VCaP (cell line): ENCODE measurements at regions not wholly inside any gene's neighbourhood (a gene's known extent, or its start where the extent isn't known, plus 50 kb on each side); places are given as distances from the start of the nearest gene placed in this dataset.

Experiments
- H3K27ac ChIP-seq: fragments of 450-650 bp; 2 replicates; pipeline ENCODE4 v1.5.1; 2017
- TF ChIP-seq, protein P1 (sequence below): fragments of 450-650 bp; conservative IDR thresholded peaks from 2 replicates; pipeline ENCODE4 v1.5.1; 2017; ENCODE audit warnings: mild to moderate bottlenecking, moderate library complexity

DNA sequence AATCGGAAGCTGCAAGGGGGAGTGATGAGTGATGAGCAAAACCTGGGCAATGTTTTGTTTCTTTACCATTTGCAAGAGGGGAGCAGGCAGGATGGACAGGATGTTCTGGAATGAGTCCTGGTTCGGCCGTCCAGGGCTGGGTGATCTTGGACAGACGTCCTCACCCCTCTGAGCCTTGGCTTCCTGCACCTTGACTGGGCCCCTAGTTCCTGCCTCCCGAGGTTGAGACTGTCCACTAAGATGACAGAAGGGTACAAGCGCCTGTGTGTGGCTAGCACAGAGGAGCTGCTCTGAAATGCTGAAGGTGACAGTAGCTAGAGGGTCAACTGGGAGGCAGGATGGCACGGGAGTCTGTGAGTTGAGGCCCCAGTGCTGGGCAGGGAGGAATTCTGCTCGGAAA is 306.2 kb downstream of the MN1 start:
- H3K27ac ChIP-seq = no peak overlapping the region
- TF ChIP-seq, protein P1, sequence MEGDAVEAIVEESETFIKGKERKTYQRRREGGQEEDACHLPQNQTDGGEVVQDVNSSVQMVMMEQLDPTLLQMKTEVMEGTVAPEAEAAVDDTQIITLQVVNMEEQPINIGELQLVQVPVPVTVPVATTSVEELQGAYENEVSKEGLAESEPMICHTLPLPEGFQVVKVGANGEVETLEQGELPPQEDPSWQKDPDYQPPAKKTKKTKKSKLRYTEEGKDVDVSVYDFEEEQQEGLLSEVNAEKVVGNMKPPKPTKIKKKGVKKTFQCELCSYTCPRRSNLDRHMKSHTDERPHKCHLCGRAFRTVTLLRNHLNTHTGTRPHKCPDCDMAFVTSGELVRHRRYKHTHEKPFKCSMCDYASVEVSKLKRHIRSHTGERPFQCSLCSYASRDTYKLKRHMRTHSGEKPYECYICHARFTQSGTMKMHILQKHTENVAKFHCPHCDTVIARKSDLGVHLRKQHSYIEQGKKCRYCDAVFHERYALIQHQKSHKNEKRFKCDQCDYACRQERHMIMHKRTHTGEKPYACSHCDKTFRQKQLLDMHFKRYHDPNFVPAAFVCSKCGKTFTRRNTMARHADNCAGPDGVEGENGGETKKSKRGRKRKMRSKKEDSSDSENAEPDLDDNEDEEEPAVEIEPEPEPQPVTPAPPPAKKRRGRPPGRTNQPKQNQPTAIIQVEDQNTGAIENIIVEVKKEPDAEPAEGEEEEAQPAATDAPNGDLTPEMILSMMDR = no peak

DNA sequence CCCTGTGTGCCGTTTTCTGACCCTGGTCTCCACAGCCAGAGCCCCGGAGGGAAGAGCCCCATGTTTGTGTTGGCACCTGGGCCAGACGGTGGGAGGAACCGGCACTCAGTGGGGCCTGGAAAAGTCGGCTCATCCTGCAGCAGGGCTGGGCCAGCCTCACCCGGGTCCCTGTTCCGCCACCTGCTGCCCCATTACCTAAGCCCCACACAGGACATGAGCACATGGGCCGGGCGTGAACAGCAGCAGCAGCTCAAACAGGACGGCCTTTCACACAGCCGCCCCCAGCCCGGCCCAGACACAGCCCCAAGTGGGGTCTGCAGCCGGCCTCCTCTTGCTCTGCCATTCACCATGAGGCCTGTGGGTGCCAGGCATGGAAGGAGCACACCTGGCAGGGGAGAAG is 302.4 kb downstream of the MN1 start:
- no peak overlapping the region for H3K27ac ChIP-seq
- TF ChIP-seq, protein P1 = no peak

DNA sequence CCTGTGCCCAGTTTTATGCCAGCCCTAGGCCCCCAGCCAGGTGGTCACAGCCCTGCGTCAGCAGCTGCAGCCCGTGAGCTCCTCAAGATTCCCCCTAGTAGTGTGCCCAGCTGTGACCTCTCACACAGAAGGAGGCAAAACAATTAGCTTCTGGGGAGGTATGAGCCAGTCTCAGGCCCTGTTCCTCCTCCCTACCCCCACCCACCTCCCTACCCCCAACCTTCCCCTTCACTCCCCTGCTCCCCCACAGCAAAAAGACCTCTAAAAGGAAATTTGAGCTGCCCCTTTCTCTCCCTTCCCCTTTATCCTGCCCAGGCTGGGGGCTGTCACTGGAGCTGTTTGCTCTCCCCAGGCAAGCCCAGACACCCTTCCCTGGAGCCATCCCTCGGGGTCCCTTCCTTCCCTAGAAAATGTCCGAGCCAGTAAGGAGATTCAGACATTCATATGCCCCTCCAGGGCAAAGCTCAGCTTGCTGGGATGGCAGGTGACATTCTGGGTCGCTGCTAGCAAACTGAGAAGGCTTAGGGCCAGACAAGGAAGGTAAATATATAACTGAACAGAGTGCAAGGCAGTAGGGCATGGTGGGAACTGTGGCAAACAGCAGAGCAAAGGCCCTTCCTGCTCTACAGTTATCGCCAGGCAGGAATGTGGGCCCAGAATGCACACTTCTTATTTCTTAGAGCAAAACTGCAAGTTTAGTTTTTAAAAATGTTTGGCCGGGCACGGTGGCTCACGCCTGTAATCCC is 300.2 kb downstream of the MN1 start:
- TF ChIP-seq, protein P1 = no peak

DNA sequence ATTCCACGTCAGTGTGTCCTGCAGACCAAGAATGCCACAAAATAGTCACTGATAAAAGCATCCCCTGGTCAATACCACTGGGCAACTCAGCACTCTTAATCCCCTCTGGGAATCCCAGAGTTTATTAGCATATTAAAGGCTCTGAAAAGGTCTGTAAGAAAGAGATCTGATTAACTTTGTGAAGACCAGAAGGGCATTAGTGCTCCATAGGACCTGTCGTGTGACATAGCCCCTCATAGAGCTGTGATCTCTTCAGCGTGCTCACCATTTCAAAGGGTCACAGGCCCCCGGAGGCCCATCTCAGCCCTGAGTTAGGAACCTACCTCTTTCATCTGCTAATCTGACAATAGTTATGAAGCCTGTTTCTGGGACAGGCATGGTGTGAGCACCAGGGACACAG is 299.2 kb downstream of the MN1 start:
- TF ChIP-seq, protein P1 = no peak

More for the DNA sequence above, 300.2 kb downstream of the MN1 start:
- no peak overlapping the region for H3K27ac ChIP-seq

DNA sequence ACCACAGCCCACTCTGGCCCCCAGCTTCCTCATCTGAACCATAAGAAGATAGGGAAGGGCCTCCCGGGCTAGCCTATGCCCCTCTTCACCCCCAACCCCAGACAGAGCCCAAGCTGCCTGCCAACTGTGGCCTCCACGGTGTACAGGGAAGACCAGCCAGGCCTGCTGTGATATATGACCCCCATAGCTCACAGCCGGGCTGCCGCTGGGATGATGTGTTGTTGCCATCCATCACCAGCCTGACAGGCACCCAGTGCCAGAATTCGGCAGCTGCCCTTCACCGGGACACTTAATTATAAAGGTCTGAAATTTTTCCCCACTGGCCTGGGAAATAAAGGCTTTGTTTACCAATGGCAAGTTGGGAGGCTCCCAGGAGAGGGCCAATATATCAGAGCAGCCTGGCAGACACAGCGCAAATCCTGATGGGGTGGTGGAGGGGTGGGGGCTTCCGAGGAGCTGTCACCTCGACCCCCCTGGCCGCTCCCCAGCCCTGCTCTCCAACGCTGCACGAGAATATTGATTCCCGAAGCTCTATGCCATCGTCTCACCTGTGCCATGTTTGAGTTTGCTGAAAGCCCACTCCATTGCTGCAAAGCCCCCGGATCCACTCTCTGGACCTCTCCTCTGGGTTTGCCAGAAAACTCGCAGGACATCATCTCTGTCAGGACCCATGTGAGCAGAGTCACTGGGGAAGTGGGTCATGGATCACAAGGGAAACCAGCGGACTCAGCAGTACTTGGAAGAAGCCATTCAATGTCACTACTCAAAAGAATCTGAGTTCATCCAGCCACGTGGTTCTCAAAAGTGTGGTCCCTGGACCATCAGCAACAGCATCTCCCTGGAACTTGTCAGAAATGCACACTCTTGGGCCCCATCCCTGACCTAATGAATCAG is 296.9 kb downstream of the MN1 start:
- TF ChIP-seq, protein P1 = no peak
- no peak overlapping the region for H3K27ac ChIP-seq

More for the DNA sequence above, 299.2 kb downstream of the MN1 start:
- H3K27ac ChIP-seq = no peak overlapping the region

DNA sequence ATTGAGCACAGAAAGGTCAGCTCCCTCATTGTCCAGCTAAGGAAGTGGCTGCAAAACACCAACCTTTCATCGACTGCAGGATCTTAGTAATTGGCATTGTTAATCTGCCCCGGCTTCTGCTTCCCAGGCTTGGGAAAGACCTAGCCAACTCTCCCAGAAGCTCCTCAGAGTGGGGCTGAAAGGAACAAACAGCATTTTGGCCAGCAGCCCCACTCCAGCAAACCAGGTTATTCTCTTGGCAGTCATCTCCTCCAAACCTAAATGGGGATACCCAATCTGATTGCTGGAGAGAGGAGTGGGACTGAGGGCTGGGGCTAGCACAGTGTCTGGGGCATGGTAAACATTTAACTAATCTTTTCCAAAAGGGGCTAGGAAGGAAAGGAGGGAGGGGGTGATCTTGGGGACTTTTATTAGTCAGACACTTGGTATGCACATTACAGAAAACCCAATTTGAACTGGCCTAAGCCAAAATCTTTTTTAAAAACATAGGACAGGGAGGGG is 294.4 kb downstream of the MN1 start:
- TF ChIP-seq, protein P1 = no peak
- H3K27ac ChIP-seq = no peak overlapping the region

DNA sequence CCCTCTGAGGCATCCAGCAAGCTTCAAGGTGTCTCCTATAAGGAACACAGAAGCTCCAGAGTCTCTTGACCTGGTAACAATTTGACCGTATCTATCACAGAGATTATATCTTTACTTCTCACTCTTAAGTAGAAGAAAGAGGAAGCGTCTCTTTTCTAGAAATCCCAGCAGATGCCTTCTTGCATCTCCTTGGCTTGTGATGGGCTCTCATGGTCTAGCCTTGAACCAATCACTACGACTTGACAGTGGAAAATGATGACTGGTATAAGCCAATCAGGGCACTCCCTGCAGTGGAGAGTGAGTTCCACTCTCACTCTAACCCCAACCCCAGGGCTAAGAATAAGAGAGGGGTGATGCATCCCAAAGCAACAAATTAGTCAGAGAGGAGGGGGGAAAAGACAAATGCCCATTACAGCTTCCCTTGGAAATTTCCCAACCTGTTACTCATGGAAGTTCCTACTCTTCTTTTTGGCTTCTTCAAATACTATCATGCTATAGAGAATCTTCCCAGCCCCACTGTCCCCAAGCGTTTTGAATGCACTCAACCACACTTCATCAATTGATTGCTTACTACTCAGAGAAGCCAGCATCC is 293.5 kb downstream of the MN1 start:
- H3K27ac ChIP-seq = no peak overlapping the region
- TF ChIP-seq, protein P1 = no peak
